ENCODE measurements at regions not wholly inside any gene's neighbourhood (a gene's known extent, or its start where the extent isn't known, plus 50 kb on each side); places are given as distances from the start of the nearest gene placed in this dataset.

GRCh38 chr22:22997262-22997898, 72.9 kb upstream of the GNAZ start:
- DNase-seq, result no peak
- H3K36me3 ChIP-seq, result no peaks in the 10 kb centered on the region
- no peak overlapping the region for H3K27ac ChIP-seq
- TF ChIP-seq POLR2A (IDR thresholded peaks at IDR 0.05), result no peak
- H3K4me1 ChIP-seq (ENCODE audit: insufficient read depth), result no peaks in the 10 kb centered on the region
- no peaks in the 10 kb centered on the region for H3K27me3 ChIP-seq
- no peak overlapping the region for H3K4me3 ChIP-seq
- H3K9me3 ChIP-seq, result no peaks in the 10 kb centered on the region
- intact Hi-C loops (cut with DNase I), result no loop called here

- Histone ChIP-seq H3K4me3 (no peak overlapping the region), H3K27ac (no peak overlapping the region), H3K9me3 (no peaks in the 10 kb centered on the region), H3K36me3 (no peaks in the 10 kb centered on the region), H3K4me1 (ENCODE audit: insufficient read depth) (no peaks in the 10 kb centered on the region), H3K27me3 (no peaks in the 10 kb centered on the region)
- DNase-seq, result no peak
- TF ChIP-seq CTCF (IDR thresholded peaks at IDR 0.05), result no peak
- no peak for TF ChIP-seq POLR2A (IDR thresholded peaks at IDR 0.05)
- TF ChIP-seq EP300 (IDR thresholded peaks at IDR 0.05), result no peak
- intact Hi-C loops (cut with DNase I), result no loop called here
Observed at GRCh38 chr22:22997988-22998387, 72.3 kb upstream of the GNAZ start.

GRCh38 chr22:22999523-22999922, 70.8 kb upstream of the GNAZ start:
- H3K4me3 ChIP-seq, result no peak overlapping the region
- intact Hi-C loops (cut with DNase I), result no loop called here
- H3K36me3 ChIP-seq, result no peaks in the 10 kb centered on the region
- no peaks in the 10 kb centered on the region for H3K9me3 ChIP-seq
- no peak for TF ChIP-seq POLR2A (IDR thresholded peaks at IDR 0.05)
- no peak for TF ChIP-seq EP300 (IDR thresholded peaks at IDR 0.05)
- TF ChIP-seq CTCF (IDR thresholded peaks at IDR 0.05), result no peak
- H3K27ac ChIP-seq, result no peak overlapping the region
- DNase-seq, result no peak
- WGBS, 3 donors, result 57 to 63% (median 60%) methylated on average over 2 of the region's 2 CpGs
- H3K4me1 ChIP-seq (ENCODE audit: insufficient read depth), result no peaks in the 10 kb centered on the region
- no peaks in the 10 kb centered on the region for H3K27me3 ChIP-seq

- no peaks in the 10 kb centered on the region for H3K4me1 ChIP-seq (ENCODE audit: insufficient read depth)
- H3K4me3 ChIP-seq, result no peak overlapping the region
- H3K36me3 ChIP-seq, result no peaks in the 10 kb centered on the region
- H3K9me3 ChIP-seq, result no peaks in the 10 kb centered on the region
- no peak overlapping the region for H3K27ac ChIP-seq
- intact Hi-C loops (cut with DNase I), result no loop called here
- WGBS, 3 donors, result 74 to 80% (median 79%) methylated on average over 2 of the region's 2 CpGs
- no peak for TF ChIP-seq POLR2A (IDR thresholded peaks at IDR 0.05)
- TF ChIP-seq EP300 (IDR thresholded peaks at IDR 0.05), result no peak
- no peak for TF ChIP-seq CTCF (IDR thresholded peaks at IDR 0.05)
- H3K27me3 ChIP-seq, result no peaks in the 10 kb centered on the region
- DNase-seq, result no peak
Observed at GRCh38 chr22:23000657-23001347, 69.5 kb upstream of the GNAZ start.

GRCh38 chr22:23001463-23001862, 68.9 kb upstream of the GNAZ start:
- Histone ChIP-seq H3K27ac (no peak overlapping the region), H3K27me3 (no peaks in the 10 kb centered on the region), H3K4me1 (ENCODE audit: insufficient read depth) (no peaks in the 10 kb centered on the region), H3K36me3 (no peaks in the 10 kb centered on the region), H3K9me3 (no peaks in the 10 kb centered on the region), H3K4me3 (no peak overlapping the region)
- no peak for DNase-seq
- no peak for TF ChIP-seq POLR2A (IDR thresholded peaks at IDR 0.05)
- TF ChIP-seq EP300 (IDR thresholded peaks at IDR 0.05), result no peak
- TF ChIP-seq CTCF (IDR thresholded peaks at IDR 0.05), result no peak
- intact Hi-C loops (cut with DNase I), result no loop called here
